NCI-H2227 treated with DMSO at 0.1 percent for 48 hours (cell line): ENCODE measurements at regions not wholly inside any gene's neighbourhood (a gene's known extent, or its start where the extent isn't known, plus 50 kb on each side); places are given as distances from the start of the nearest gene placed in this dataset.
"Not testable (repeated sequence)": the region's sequence is repeated elsewhere in the genome, so short reads cannot be mapped to it uniquely, and the experiment has no call there.

ENCODE experiments used
- DNase-seq: peaks from one replicate; lab custom pipeline; 2025; lab: John Stamatoyannopoulos, UW

GRCh38 chr1:166305371-166305770 lies 138.6 kb upstream of the FAM78B start:
- no peak for DNase-seq

GRCh38 chr1:166307261-166308188 lies 140.7 kb upstream of the FAM78B start:
- no peak for DNase-seq

- DNase-seq: not testable (repeated sequence)
Observed at GRCh38 chr1:166316306-166316705, 149.5 kb upstream of the FAM78B start.

- DNase-seq: no peak
Observed at GRCh38 chr1:166322470-166322869, 155.7 kb upstream of the FAM78B start.

GRCh38 chr1:166327886-166328285 lies 161.1 kb upstream of the FAM78B start:
- no peak for DNase-seq

- DNase-seq: no peak
Observed at GRCh38 chr1:166328956-166329355, 162.2 kb upstream of the FAM78B start.

GRCh38 chr1:166330096-166330495 lies 163.3 kb upstream of the FAM78B start:
- no peak for DNase-seq

- no peak for DNase-seq
Observed at GRCh38 chr1:166338105-166338504, 171.3 kb upstream of the FAM78B start.

- DNase-seq: no peak
Observed at GRCh38 chr1:166340709-166341108, 173.9 kb upstream of the FAM78B start.

GRCh38 chr1:166343276-166343675 lies 176.5 kb upstream of the FAM78B start:
- DNase-seq: no peak

GRCh38 chr1:166350490-166350889 lies 183.7 kb upstream of the FAM78B start:
- no peak for DNase-seq

- no peak for DNase-seq
Observed at GRCh38 chr1:166351676-166352075, 184.9 kb upstream of the FAM78B start.

- no peak for DNase-seq
Observed at GRCh38 chr1:166353213-166353612, 186.4 kb upstream of the FAM78B start.

- DNase-seq: no peak
Observed at GRCh38 chr1:166354406-166354805, 187.6 kb upstream of the FAM78B start.

GRCh38 chr1:166365081-166365480 lies 198.3 kb upstream of the FAM78B start:
- DNase-seq: no peak

- no peak for DNase-seq
Observed at GRCh38 chr1:166368030-166368429, 201.2 kb upstream of the FAM78B start.

GRCh38 chr1:166377896-166378295 lies 211.1 kb upstream of the FAM78B start:
- DNase-seq: no peak

- DNase-seq: no peak
Observed at GRCh38 chr1:166378805-166379204, 212.0 kb upstream of the FAM78B start.

GRCh38 chr1:166379447-166379846 lies 212.6 kb upstream of the FAM78B start:
- DNase-seq: no peak

GRCh38 chr1:166383137-166383536 lies 216.3 kb upstream of the FAM78B start:
- no peak for DNase-seq

- no peak for DNase-seq
Observed at GRCh38 chr1:166383635-166384346, 217.0 kb upstream of the FAM78B start.

GRCh38 chr1:166384948-166385347 lies 218.1 kb upstream of the FAM78B start:
- no peak for DNase-seq

- no peak for DNase-seq
Observed at GRCh38 chr1:166390366-166391033, 223.7 kb upstream of the FAM78B start.
